NCI-H226 (cell line): ENCODE measurements at regions not wholly inside any gene's neighbourhood (a gene's known extent, or its start where the extent isn't known, plus 50 kb on each side); places are given as distances from the start of the nearest gene placed in this dataset.
A peak's percentile ranks its signal among the peaks of the same experiment; 100 is the strongest.
"Not testable (repeated sequence)": the region's sequence is repeated elsewhere in the genome, so short reads cannot be mapped to it uniquely, and the experiment has no call there.

Experiments used
- DNase-seq: peaks from one replicate; pipeline ENCODE4 v3.0.0-alpha.2; 2015

- DNase-seq: no peak
These were observed 78.6 kb upstream of the MAGI2 start for GRCh38 chr7:79531905-79532664.

GRCh38 chr7:79531116-79531515, 77.6 kb upstream of the MAGI2 start:
- DNase-seq: no peak

GRCh38 chr7:79529881-79530235, 76.4 kb upstream of the MAGI2 start:
- peak; percentile 83 for DNase-seq

GRCh38 chr7:79529214-79529880, 75.9 kb upstream of the MAGI2 start:
- peak; percentile 76 for DNase-seq

GRCh38 chr7:79528421-79528820, 75.0 kb upstream of the MAGI2 start:
- peak; percentile 85 for DNase-seq

- no peak for DNase-seq
These were observed 70.6 kb upstream of the MAGI2 start for GRCh38 chr7:79524048-79524447.

GRCh38 chr7:79523436-79523835, 70.0 kb upstream of the MAGI2 start:
- DNase-seq: peak; percentile 70

- DNase-seq: no peak
These were observed 67.1 kb upstream of the MAGI2 start for GRCh38 chr7:79520543-79520942.

GRCh38 chr7:79515358-79515757, 61.9 kb upstream of the MAGI2 start:
- peak; percentile 36 for DNase-seq

- DNase-seq: peak; percentile 42
These were observed 59.8 kb upstream of the MAGI2 start for GRCh38 chr7:79513261-79513660.

GRCh38 chr7:79512261-79512660, 58.8 kb upstream of the MAGI2 start:
- peak; percentile 43 for DNase-seq

- DNase-seq: not testable (repeated sequence)
These were observed 57.6 kb upstream of the MAGI2 start for GRCh38 chr7:79511056-79511455.

GRCh38 chr7:79507131-79507530, 53.7 kb upstream of the MAGI2 start:
- DNase-seq: peak; percentile 69

- peak; percentile 89 for DNase-seq
These were observed 53.0 kb upstream of the MAGI2 start for GRCh38 chr7:79506481-79506880.

- DNase-seq: peak; percentile 44
These were observed 51.3 kb upstream of the MAGI2 start for GRCh38 chr7:79504607-79505389.
